NCI-H128 (cell line): ENCODE measurements at regions not wholly inside any gene's neighbourhood (a gene's known extent, or its start where the extent isn't known, plus 50 kb on each side); places are given as distances from the start of the nearest gene placed in this dataset.

Source experiments
- DNase-seq: peaks from one replicate; lab custom pipeline; 2025; ENCODE audit not compliant: unreplicated experiment; lab: John Stamatoyannopoulos, UW

GRCh38 chr22:48559647-48560388 lies 1267.9 kb downstream of the BRD1 start:
- DNase-seq: no peak

GRCh38 chr22:48558606-48559402 lies 1268.9 kb downstream of the BRD1 start:
- DNase-seq: no peak

- DNase-seq: no peak
These were observed 1269.7 kb downstream of the BRD1 start for GRCh38 chr22:48558016-48558415.

GRCh38 chr22:48557473-48557872 lies 1270.2 kb downstream of the BRD1 start:
- DNase-seq: no peak

GRCh38 chr22:48556751-48557150 lies 1270.9 kb downstream of the BRD1 start:
- no peak for DNase-seq

- no peak for DNase-seq
These were observed 1271.5 kb downstream of the BRD1 start for GRCh38 chr22:48556222-48556621.

GRCh38 chr22:48555606-48556005 lies 1272.1 kb downstream of the BRD1 start:
- DNase-seq: no peak

GRCh38 chr22:48554893-48555572 lies 1272.6 kb downstream of the BRD1 start:
- no peak for DNase-seq

GRCh38 chr22:48553694-48554308 lies 1273.9 kb downstream of the BRD1 start:
- no peak for DNase-seq

- no peak for DNase-seq
These were observed 1274.6 kb downstream of the BRD1 start for GRCh38 chr22:48553119-48553518.

- DNase-seq: no peak
These were observed 1275.9 kb downstream of the BRD1 start for GRCh38 chr22:48551716-48552268.

GRCh38 chr22:48551061-48551460 lies 1276.6 kb downstream of the BRD1 start:
- DNase-seq: no peak

- DNase-seq: no peak
These were observed 1279.3 kb downstream of the BRD1 start for GRCh38 chr22:48548391-48548790.

- DNase-seq: no peak
These were observed 1279.7 kb downstream of the BRD1 start for GRCh38 chr22:48547971-48548370.

GRCh38 chr22:48546653-48547424 lies 1280.8 kb downstream of the BRD1 start:
- no peak for DNase-seq

GRCh38 chr22:48545987-48546386 lies 1281.7 kb downstream of the BRD1 start:
- no peak for DNase-seq

GRCh38 chr22:48541401-48542098 lies 1286.1 kb downstream of the BRD1 start:
- no peak for DNase-seq

GRCh38 chr22:48539261-48539660 lies 1288.4 kb downstream of the BRD1 start:
- DNase-seq: no peak

GRCh38 chr22:48538291-48538820 lies 1289.3 kb downstream of the BRD1 start:
- DNase-seq: no peak

- no peak for DNase-seq
These were observed 1290.4 kb downstream of the BRD1 start for GRCh38 chr22:48537343-48537680.
